Osteoblast (primary cell): ENCODE measurements at regions not wholly inside any gene's neighbourhood (a gene's known extent, or its start where the extent isn't known, plus 50 kb on each side); places are given as distances from the start of the nearest gene placed in this dataset.

Experiments used
- DNase-seq: peaks from one replicate; pipeline ENCODE4 v3.0.0; 2011; ENCODE audit warnings: low spot score, mixed read lengths; ENCODE audit not compliant: insufficient read length; ENCODE audit errors: missing footprints
- H2AFZ ChIP-seq: 2 replicates; pipeline ENCODE4 v1.6.0; 2011; ENCODE audit warnings: mild to moderate bottlenecking, low read length
- H3K27ac ChIP-seq: 2 replicates; pipeline ENCODE4 v1.5.1; 2011; ENCODE audit warnings: mild to moderate bottlenecking, low read depth, low read length, moderate library complexity
- H3K27me3 ChIP-seq: 2 replicates; pipeline ENCODE4 v1.6.0; 2012; ENCODE audit warnings: mild to moderate bottlenecking, control low read depth, inconsistent platforms, low read length, moderate library complexity; ENCODE audit not compliant: insufficient read depth
- H3K36me3 ChIP-seq: 2 replicates; pipeline ENCODE4 v1.5.1; 2011; ENCODE audit warnings: mild to moderate bottlenecking, low read length, control low read depth, moderate library complexity; ENCODE audit not compliant: insufficient read depth
- H3K4me1 ChIP-seq: 2 replicates; pipeline ENCODE4 v1.5.1; 2011; ENCODE audit warnings: mild to moderate bottlenecking, low read length, control low read depth, moderate library complexity; ENCODE audit not compliant: insufficient read depth
- H3K4me2 ChIP-seq: 2 replicates; pipeline ENCODE4 v1.6.0; 2011; ENCODE audit warnings: mild to moderate bottlenecking, low read length; ENCODE audit not compliant: insufficient read depth
- H3K4me3 ChIP-seq: fragments of 200-600 bp; sonication (generic); 3 replicates; pipeline ENCODE4 v1.5.1; 2012; ENCODE audit warnings: mild to moderate bottlenecking, low read length, inconsistent platforms; ENCODE audit not compliant: insufficient read depth
- H3K79me2 ChIP-seq: 2 replicates; pipeline ENCODE4 v1.6.0; 2012; ENCODE audit warnings: mild to moderate bottlenecking, low read length, control low read depth, inconsistent platforms; ENCODE audit not compliant: insufficient read depth
- H3K9me3 ChIP-seq: 2 replicates; pipeline ENCODE4 v1.5.1; 2011; ENCODE audit warnings: low read depth, low read length, control low read depth
- H4K20me1 ChIP-seq: 2 replicates; pipeline ENCODE4 v1.6.0; 2012; ENCODE audit warnings: mild to moderate bottlenecking, low read length, control low read depth; ENCODE audit not compliant: insufficient read depth
- TF ChIP-seq, protein P1 (sequence below): IDR thresholded peaks from 2 replicates; pipeline ENCODE4 v1.5.1; 2011; ENCODE audit warnings: mild to moderate bottlenecking, low read depth, low read length, moderate library complexity; ENCODE audit errors: extremely low read depth

DNA sequence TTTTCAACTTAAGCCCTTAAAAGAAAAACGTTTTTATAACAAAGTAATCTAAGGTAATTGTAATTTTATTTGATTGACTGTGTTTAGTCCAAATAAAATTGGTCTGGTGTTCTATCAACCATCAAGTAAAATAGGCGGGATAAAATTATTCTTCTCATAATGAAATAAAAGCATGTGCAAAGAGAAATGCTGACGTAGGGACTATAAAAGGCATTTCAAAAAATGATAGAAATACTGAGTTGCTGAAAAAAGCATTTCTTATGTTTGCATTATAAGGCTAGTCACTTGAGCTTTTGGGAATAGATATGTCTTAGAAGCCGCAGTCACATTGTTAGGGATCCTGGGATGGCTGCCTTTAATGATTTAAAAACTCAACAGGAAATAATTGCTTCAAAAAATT is 608.0 kb upstream of the JAG1 start:
- H2AFZ ChIP-seq = no peak overlapping the region
- no peaks in the 10 kb centered on the region for H4K20me1 ChIP-seq
- H3K4me3 ChIP-seq = no peak overlapping the region
- no peaks in the 10 kb centered on the region for H3K4me1 ChIP-seq
- no peak overlapping the region for H3K27ac ChIP-seq
- no peaks in the 10 kb centered on the region for H3K27me3 ChIP-seq
- H3K9me3 ChIP-seq = no peaks in the 10 kb centered on the region
- H3K79me2 ChIP-seq = no peaks in the 10 kb centered on the region
- no peak for DNase-seq
- H3K36me3 ChIP-seq = no peaks in the 10 kb centered on the region
- no peak overlapping the region for H3K4me2 ChIP-seq
- TF ChIP-seq, protein P1, sequence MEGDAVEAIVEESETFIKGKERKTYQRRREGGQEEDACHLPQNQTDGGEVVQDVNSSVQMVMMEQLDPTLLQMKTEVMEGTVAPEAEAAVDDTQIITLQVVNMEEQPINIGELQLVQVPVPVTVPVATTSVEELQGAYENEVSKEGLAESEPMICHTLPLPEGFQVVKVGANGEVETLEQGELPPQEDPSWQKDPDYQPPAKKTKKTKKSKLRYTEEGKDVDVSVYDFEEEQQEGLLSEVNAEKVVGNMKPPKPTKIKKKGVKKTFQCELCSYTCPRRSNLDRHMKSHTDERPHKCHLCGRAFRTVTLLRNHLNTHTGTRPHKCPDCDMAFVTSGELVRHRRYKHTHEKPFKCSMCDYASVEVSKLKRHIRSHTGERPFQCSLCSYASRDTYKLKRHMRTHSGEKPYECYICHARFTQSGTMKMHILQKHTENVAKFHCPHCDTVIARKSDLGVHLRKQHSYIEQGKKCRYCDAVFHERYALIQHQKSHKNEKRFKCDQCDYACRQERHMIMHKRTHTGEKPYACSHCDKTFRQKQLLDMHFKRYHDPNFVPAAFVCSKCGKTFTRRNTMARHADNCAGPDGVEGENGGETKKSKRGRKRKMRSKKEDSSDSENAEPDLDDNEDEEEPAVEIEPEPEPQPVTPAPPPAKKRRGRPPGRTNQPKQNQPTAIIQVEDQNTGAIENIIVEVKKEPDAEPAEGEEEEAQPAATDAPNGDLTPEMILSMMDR = no peak

DNA sequence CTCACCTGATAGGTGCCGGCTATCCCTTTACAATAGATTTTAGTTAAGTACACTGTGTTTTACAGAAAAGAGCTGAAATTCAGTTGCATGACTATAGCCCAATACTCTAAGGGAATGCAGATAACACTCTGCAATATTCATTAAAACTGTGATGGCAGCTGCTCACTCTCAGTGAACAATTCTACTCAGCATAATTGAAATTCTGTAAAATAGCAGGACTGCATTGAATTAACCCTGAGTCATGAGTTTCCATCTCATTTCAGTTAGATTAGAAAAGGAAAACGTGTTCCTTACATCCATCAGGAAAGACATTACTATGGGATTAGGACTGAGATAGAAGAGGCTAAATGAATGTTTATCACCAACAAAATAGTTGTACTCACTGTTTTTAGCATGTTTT is 613.3 kb upstream of the JAG1 start:
- Histone ChIP-seq H3K4me3 (no peak overlapping the region), H4K20me1 (no peaks in the 10 kb centered on the region), H3K4me1 (no peaks in the 10 kb centered on the region), H3K27ac (no peak overlapping the region), H3K9me3 (no peaks in the 10 kb centered on the region), H3K79me2 (no peaks in the 10 kb centered on the region), H3K4me2 (no peak overlapping the region), H3K27me3 (no peaks in the 10 kb centered on the region), H3K36me3 (no peaks in the 10 kb centered on the region), H2AFZ (no peak overlapping the region)
- no peak for DNase-seq
- TF ChIP-seq, protein P1 = no peak

DNA sequence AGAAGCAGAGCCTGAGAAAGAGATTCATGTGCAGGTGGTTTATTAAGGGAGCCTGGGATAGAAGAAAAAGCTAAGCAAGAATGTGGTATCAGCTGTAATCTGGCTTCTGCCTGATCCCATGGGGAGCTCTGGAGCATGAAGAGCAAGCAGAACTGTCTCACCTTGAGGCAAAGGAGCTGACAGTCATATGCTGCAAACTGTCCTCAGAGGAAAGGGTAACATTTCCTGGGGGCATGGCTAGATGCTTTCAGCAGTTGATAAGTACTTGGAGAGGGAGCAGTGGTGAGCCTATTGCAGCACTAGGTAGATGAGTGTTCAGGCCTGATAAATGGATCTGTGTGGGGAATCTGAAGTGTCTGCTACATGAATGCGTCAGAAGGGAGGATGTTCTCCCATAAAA is 621.5 kb upstream of the BTBD3 start:
- Histone ChIP-seq H3K4me3 (no peak overlapping the region), H3K27me3 (no peaks in the 10 kb centered on the region), H2AFZ (no peak overlapping the region), H3K79me2 (no peaks in the 10 kb centered on the region), H4K20me1 (no peaks in the 10 kb centered on the region), H3K36me3 (no peaks in the 10 kb centered on the region), H3K27ac (no peak overlapping the region), H3K9me3 (no peaks in the 10 kb centered on the region), H3K4me1 (no peaks in the 10 kb centered on the region), H3K4me2 (no peak overlapping the region)
- TF ChIP-seq, protein P1 = no peak
- DNase-seq = no peak

DNA sequence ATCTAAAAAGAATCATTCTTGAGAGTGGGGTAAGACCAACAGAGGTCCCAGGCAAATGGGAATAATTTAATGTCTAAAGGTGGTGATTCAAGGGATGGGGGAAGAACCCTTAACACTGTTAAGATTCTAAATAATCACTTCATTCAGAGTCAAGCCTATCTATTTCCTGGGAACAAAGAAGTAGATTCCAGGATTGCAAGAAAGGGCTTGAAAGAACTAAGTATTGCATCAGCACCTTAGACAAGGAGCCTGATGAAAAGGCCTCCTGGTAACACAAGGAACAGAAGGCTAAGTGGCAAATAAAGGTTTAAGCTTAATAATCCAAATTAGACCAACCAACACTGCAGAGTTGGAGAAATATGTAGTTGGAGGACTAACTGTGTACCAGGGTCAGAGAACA is 620.7 kb upstream of the BTBD3 start:
- Histone ChIP-seq H3K9me3 (no peaks in the 10 kb centered on the region), H3K27ac (no peak overlapping the region), H3K4me1 (no peaks in the 10 kb centered on the region), H3K27me3 (no peaks in the 10 kb centered on the region), H2AFZ (no peak overlapping the region), H3K79me2 (no peaks in the 10 kb centered on the region), H3K4me2 (no peak overlapping the region), H3K36me3 (no peaks in the 10 kb centered on the region), H3K4me3 (no peak overlapping the region), H4K20me1 (no peaks in the 10 kb centered on the region)
- TF ChIP-seq, protein P1 = no peak
- no peak for DNase-seq
